GM12878 (cell line): ENCODE measurements at regions not wholly inside any gene's neighbourhood (a gene's known extent, or its start where the extent isn't known, plus 50 kb on each side); places are given as distances from the start of the nearest gene placed in this dataset.

Experiments
- ATAC-seq: fragments of 200-7000 bp; cut with Tn5 transposase; 3 replicates; pipeline ENCODE4 v1.9.1; 2020; ENCODE audit warnings: mild to moderate bottlenecking, moderate library complexity
- BruUV-seq: library from RNA; stranded (reverse); fragments of 400-500 nt; replicated peaks from 2 replicates; lab custom pipeline; 2021; lab: Mats Ljungman, UMichigan
- CTCF ChIA-PET: fragments of 300-600 bp; sonication (Branson Sonifier 250); formaldehyde crosslinking; extraction: SDS; loops from one replicate; lab custom pipeline; 2021; ENCODE audit warnings: inconsistent platforms; lab: Yijun Ruan, JAX
- POLR2A ChIA-PET: fragments of 350-600 bp; formaldehyde crosslinking; extraction: SDS; loops from one replicate; lab custom pipeline; 2021; ENCODE audit warnings: inconsistent platforms; lab: Charles Lee
- RAD21 ChIA-PET: fragments of 300-600 bp; sonication (Branson Sonifier 250); formaldehyde crosslinking; loops from one replicate; lab custom pipeline; 2023; ENCODE audit warnings: antibody characterized with exemption; ENCODE audit not compliant: unreplicated experiment; lab: Charles Lee
- SMC1A ChIA-PET: fragments of 300-600 bp; sonication (Branson Sonifier 250); formaldehyde crosslinking; loops from one replicate; lab custom pipeline; 2023; ENCODE audit not compliant: unreplicated experiment, uncharacterized antibody; lab: Charles Lee
- DNase-seq: peaks from one replicate; pipeline ENCODE4 v3.0.0-alpha.2; 2011; ENCODE audit warnings: low read depth, low spot score
- FAIRE-seq: peaks from 3 replicates; lab custom pipeline; 2011; peaks lifted over from hg19 to GRCh38; lab: Jason Lieb, UNC
- H2AFZ ChIP-seq: 2 replicates; pipeline ENCODE4 v1.6.0; 2011; ENCODE audit warnings: low read depth, low read length, control low read depth; ENCODE audit not compliant: control insufficient read depth
- H3K27ac ChIP-seq: 2 replicates; pipeline ENCODE4 v1.5.1; 2011; ENCODE audit warnings: control low read depth; ENCODE audit not compliant: control insufficient read depth, insufficient read depth
- H3K27me3 ChIP-seq, 2 experiments: replicated peaks in 1 of 2; 2 replicates each; pipeline versions ENCODE4 v1.6.0 to v1.6.1; 2011; ENCODE audit warnings: low read length in 1 of 2; ENCODE audit not compliant: control insufficient read depth in 2 of 2, insufficient read depth in 2 of 2
- H3K36me3 ChIP-seq, 2 experiments: 2 replicates each; pipeline ENCODE4 v1.5.1; 2011; ENCODE audit warnings: low read length in 1 of 2; ENCODE audit not compliant: control insufficient read depth in 2 of 2, insufficient read depth in 2 of 2
- H3K4me1 ChIP-seq: 2 replicates; pipeline ENCODE4 v1.6.1; 2011; ENCODE audit warnings: mild to moderate bottlenecking, low read length, moderate library complexity, mixed read lengths; ENCODE audit not compliant: control insufficient read depth, insufficient read depth
- H3K4me2 ChIP-seq: 2 replicates; pipeline ENCODE4 v1.6.0; 2011; ENCODE audit warnings: control low read depth; ENCODE audit not compliant: control insufficient read depth, insufficient read depth
- H3K4me3 ChIP-seq: fragments of 200-600 bp; sonication (generic); 2 replicates; pipeline ENCODE4 v1.5.1; 2016
- H3K79me2 ChIP-seq: 2 replicates; pipeline ENCODE4 v1.6.0; 2011; ENCODE audit warnings: low read length; ENCODE audit not compliant: control insufficient read depth, insufficient read depth
- H3K9ac ChIP-seq: 2 replicates; pipeline ENCODE4 v1.8.0; 2011; ENCODE audit warnings: low read length, control low read depth, mixed read lengths; ENCODE audit not compliant: control insufficient read depth, insufficient read depth
- H3K9me3 ChIP-seq: replicated peaks from 3 replicates; pipeline ENCODE4 v1.5.1; 2011; ENCODE audit warnings: mild to moderate bottlenecking, low read length; ENCODE audit not compliant: control insufficient read depth, insufficient read depth
- H4K20me1 ChIP-seq: 2 replicates; pipeline ENCODE4 v1.6.0; 2011; ENCODE audit not compliant: control insufficient read depth, insufficient read depth
- BACH1 ChIP-seq: fragments of 450-650 bp; IDR thresholded peaks from 2 replicates; pipeline ENCODE4 v1.6.1; 2017; ENCODE audit warnings: mild to moderate bottlenecking, borderline replicate concordance
- BCLAF1 ChIP-seq: fragments of 450-650 bp; IDR thresholded peaks from 2 replicates; pipeline ENCODE4 v1.6.1; 2017; ENCODE audit warnings: antibody characterized with exemption, mild to moderate bottlenecking, moderate library complexity
- CTCF ChIP-seq, 3 experiments: IDR thresholded peaks in 2 of 3; conservative IDR thresholded peaks in 1 of 3; 2 replicates each; pipeline ENCODE4 v1.5.1; 2011; ENCODE audit warnings: low read depth in 3 of 3, low read length in 3 of 3, mild to moderate bottlenecking in 3 of 3, control low read depth in 2 of 3, moderate library complexity in 2 of 3, inconsistent platforms in 1 of 3, mixed read lengths in 1 of 3; ENCODE audit not compliant: control insufficient read depth in 2 of 3, insufficient read depth in 1 of 3; ENCODE audit errors: extremely low read depth in 1 of 3
- IKZF1 ChIP-seq: fragments of 450-650 bp; conservative IDR thresholded peaks from 2 replicates; pipeline ENCODE4 v1.6.1; 2017; ENCODE audit warnings: antibody characterized with exemption, mild to moderate bottlenecking
- NFXL1 ChIP-seq: fragments of 450-650 bp; IDR thresholded peaks from 2 replicates; pipeline ENCODE4 v1.6.1; 2017; ENCODE audit warnings: antibody characterized with exemption, mild to moderate bottlenecking, borderline replicate concordance
- TAF1 ChIP-seq: IDR thresholded peaks from 2 replicates; pipeline ENCODE4 v1.6.1; 2011; ENCODE audit warnings: mild to moderate bottlenecking, low read depth, low read length, borderline replicate concordance
- TCF7 ChIP-seq: IDR thresholded peaks from 2 replicates; pipeline ENCODE4 v1.6.1; 2014; ENCODE audit warnings: antibody characterized with exemption, borderline replicate concordance
- USF2 ChIP-seq: IDR thresholded peaks from 2 replicates; pipeline ENCODE4 v1.6.1; 2011; ENCODE audit warnings: low read depth, low read length, improper control_type of control experiment, borderline replicate concordance
- WRNIP1 ChIP-seq: IDR thresholded peaks from 2 replicates; pipeline ENCODE4 v1.6.1; 2011; ENCODE audit warnings: low read depth, low read length, improper control_type of control experiment, borderline replicate concordance
- YY1 ChIP-seq: IDR thresholded peaks from 2 replicates; pipeline ENCODE4 v1.6.1; 2011; ENCODE audit warnings: low read depth, mild to moderate bottlenecking, low read length
- ZBTB33 ChIP-seq: fragments of 450-650 bp; IDR thresholded peaks from 2 replicates; pipeline ENCODE4 v1.6.1; 2017; ENCODE audit warnings: mild to moderate bottlenecking
- WGBS: methylation state at CpG from one replicate; pipeline ENCODE4 v1.1.6; 2016; ENCODE audit warnings: low lambda C conversion rate; ENCODE audit not compliant: insufficient replicate concordance, insufficient coverage; ENCODE audit errors: missing lambda C conversion rate; 5-methylcytosine and 5-hydroxymethylcytosine counted together
- in situ Hi-C: fragments of 300-500 bp; cut with MboI; formaldehyde crosslinking; loops from 9 replicates; pipeline ENCODE4 v1.14.3; 2018; ENCODE audit warnings: mixed read lengths
- intact Hi-C: fragments of 100-400 bp; cut with micrococcal nuclease; formaldehyde crosslinking; loops from one replicate; pipeline ENCODE4 v1.14.2; 2022; ENCODE audit not compliant: unreplicated experiment

GRCh38 chr4:165716472-165716871, 156.6 kb upstream of the TLL1 start:
- Histone ChIP-seq H3K79me2 (no peaks in the 10 kb centered on the region), H3K27me3 (no peaks in the 10 kb centered on the region), H3K27ac (no peak overlapping the region), H3K36me3 (no peaks in the 10 kb centered on the region), H3K4me3 (no peak overlapping the region), H3K9ac (no peak overlapping the region), H3K4me2 (no peak overlapping the region), H4K20me1 (no peaks in the 10 kb centered on the region), H3K9me3 (no peaks in the 10 kb centered on the region), H2AFZ (no peak overlapping the region), H3K4me1 (no peaks in the 10 kb centered on the region)
- intact Hi-C loops (no loop called here), in situ Hi-C loops (no loop called here)
- POLR2A ChIA-PET, result no interaction called here
- BruUV-seq, result no TSS peak
- no peak for FAIRE-seq
- DNase-seq, result no peak
- ATAC-seq, result no peak
- CTCF ChIA-PET, result no interaction called here
- no peak for TF ChIP-seq ZBTB33
- RAD21 ChIA-PET, result no interaction called here
- SMC1A ChIA-PET, result no interaction called here

- Histone ChIP-seq H3K4me1 (no peaks in the 10 kb centered on the region), H4K20me1 (no peaks in the 10 kb centered on the region), H3K36me3 (no peaks in the 10 kb centered on the region), H3K27ac (no peak overlapping the region), H3K9me3 (no peaks in the 10 kb centered on the region), H3K4me3 (no peak overlapping the region), H2AFZ (no peak overlapping the region), H3K79me2 (no peaks in the 10 kb centered on the region), H3K27me3 (no peaks in the 10 kb centered on the region), H3K4me2 (no peak overlapping the region), H3K9ac (no peak overlapping the region)
- 29% methylated on average over 8 of the region's 8 CpGs for WGBS
- intact Hi-C loops (no loop called here), in situ Hi-C loops (no loop called here)
- no TSS peak for BruUV-seq
- ChIA-PET CTCF (no interaction called here), RAD21 (no interaction called here), POLR2A (no interaction called here), SMC1A (interaction anchor here (1.3 kb wide), 1 partner anchor 13 kb away, joined by 4 read pairs; no protein-coding TSS in a partner anchor)
- ATAC-seq (no peak), DNase-seq (no peak), FAIRE-seq (no peak)
- TF ChIP-seq USF2 (no peak), IKZF1 (no peak), YY1 (no peak), BCLAF1 (no peak), CTCF (IDR thresholded peaks at IDR 0.05 in 2 of 3, conservative IDR thresholded peaks at IDR 0.05 in 1 of 3; ENCODE audit: control insufficient read depth in 2 of 3, extremely low read depth in 1 of 3, insufficient read depth in 1 of 3, low read depth in 3 of 3, low read length in 3 of 3) (no peak), WRNIP1 (no peak), TAF1 (no peak), NFXL1 (no peak), BACH1 (no peak), TCF7 (no peak)
These were observed 154.4 kb upstream of the TLL1 start for GRCh38 chr4:165718660-165719059.
